Tibial artery (tissue), 4 donors: ENCODE measurements at regions not wholly inside any gene's neighbourhood (a gene's known extent, or its start where the extent isn't known, plus 50 kb on each side); places are given as distances from the start of the nearest gene placed in this dataset.

Source experiments
- DNase-seq, 2 donors: peaks; one replicate each; pipeline ENCODE4 v3.0.0-alpha.2; 2019
- H3K27ac ChIP-seq, 2 donors: fragments of 200-600 bp; sonication (generic) in 1 of 2; 1 replicate in 1 of 2; 2 replicates in 1 of 2; pipeline ENCODE4 v1.5.1; 2018 to 2019; ENCODE audit warnings: mild to moderate bottlenecking in 1 of 2
- H3K27me3 ChIP-seq, 2 donors: fragments of 200-600 bp; sonication (generic) in 1 of 2; one replicate each; pipeline versions ENCODE4 v1.5.1 to v1.6.0; 2016 to 2019
- H3K36me3 ChIP-seq, 3 donors: fragments of 200-600 bp; sonication (generic) in 2 of 3; one replicate each; pipeline ENCODE4 v1.5.1; 2016 to 2019; ENCODE audit warnings: mild to moderate bottlenecking in 2 of 3
- H3K4me1 ChIP-seq, 4 donors: fragments of 200-600 bp; sonication (generic) in 2 of 4; 1 replicate in 3 of 4; 2 replicates in 1 of 4; pipeline ENCODE4 v1.5.1; 2016 to 2019
- H3K4me3 ChIP-seq, 2 donors: fragments of 200-600 bp; sonication (generic) in 1 of 2; 1 replicate in 1 of 2; 2 replicates in 1 of 2; pipeline ENCODE4 v1.5.1; 2018 to 2019; ENCODE audit warnings: mild to moderate bottlenecking in 2 of 2
- H3K9me3 ChIP-seq, 3 donors: fragments of 200-600 bp; sonication (generic) in 1 of 3; one replicate each; pipeline ENCODE4 v1.5.1; 2016 to 2019
- CTCF ChIP-seq, 2 experiments: fragments of 200-600 bp in 1 of 2; fragments of 450-650 bp in 1 of 2; IDR thresholded peaks; one replicate each; pipeline ENCODE4 v1.5.1; 2017 to 2019; ENCODE audit warnings: antibody characterized with exemption in 2 of 2, mild to moderate bottlenecking in 1 of 2, moderate library complexity in 1 of 2
- intact Hi-C: fragments of 100-400 bp; cut with DNase I; formaldehyde crosslinking; loops from one replicate; pipeline ENCODE4 v1.15.0; 2023; ENCODE audit warnings: low total_unique reads

- intact Hi-C loops: no loop called here
- Histone ChIP-seq H3K36me3 (no peaks in the 10 kb centered on the region), H3K4me1 (no peaks in the 10 kb centered on the region), H3K27me3 (no peaks in the 10 kb centered on the region), H3K27ac (no peak overlapping the region), H3K9me3 (no peaks in the 10 kb centered on the region), H3K4me3 (no peak overlapping the region)
- DNase-seq: no peak
- no peak for TF ChIP-seq CTCF (IDR thresholded peaks at IDR 0.05)
Measured at GRCh38 chr9:107064378-107064777, 201.4 kb downstream of the ZNF462 start.

DNA sequence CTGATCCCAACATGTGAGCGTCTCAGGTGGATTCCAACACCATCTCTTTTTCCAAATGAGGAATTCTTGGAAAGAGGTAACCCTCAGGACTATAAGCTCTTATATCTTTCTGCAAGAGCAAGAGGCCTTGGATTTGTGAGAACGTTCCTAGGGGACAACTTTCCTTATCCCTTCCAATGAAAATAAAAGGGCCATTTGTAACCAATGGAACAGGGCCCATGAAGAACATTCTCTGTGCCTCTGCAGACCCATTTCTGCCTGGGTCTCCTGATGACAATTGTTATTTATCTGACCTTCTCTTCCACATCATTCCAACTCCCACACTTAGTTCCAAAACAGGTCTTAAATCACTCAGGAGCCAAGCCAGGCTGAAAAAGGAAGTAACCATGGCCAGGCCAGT lies 202.6 kb downstream of the ZNF462 start:
- Histone ChIP-seq H3K27ac (no peak overlapping the region), H3K4me3 (no peak overlapping the region), H3K9me3 (no peaks in the 10 kb centered on the region), H3K36me3 (no peaks in the 10 kb centered on the region), H3K27me3 (no peaks in the 10 kb centered on the region), H3K4me1 (no peaks in the 10 kb centered on the region)
- DNase-seq: no peak
- no peak for TF ChIP-seq CTCF (IDR thresholded peaks at IDR 0.05)
- intact Hi-C loops: no loop called here

DNA sequence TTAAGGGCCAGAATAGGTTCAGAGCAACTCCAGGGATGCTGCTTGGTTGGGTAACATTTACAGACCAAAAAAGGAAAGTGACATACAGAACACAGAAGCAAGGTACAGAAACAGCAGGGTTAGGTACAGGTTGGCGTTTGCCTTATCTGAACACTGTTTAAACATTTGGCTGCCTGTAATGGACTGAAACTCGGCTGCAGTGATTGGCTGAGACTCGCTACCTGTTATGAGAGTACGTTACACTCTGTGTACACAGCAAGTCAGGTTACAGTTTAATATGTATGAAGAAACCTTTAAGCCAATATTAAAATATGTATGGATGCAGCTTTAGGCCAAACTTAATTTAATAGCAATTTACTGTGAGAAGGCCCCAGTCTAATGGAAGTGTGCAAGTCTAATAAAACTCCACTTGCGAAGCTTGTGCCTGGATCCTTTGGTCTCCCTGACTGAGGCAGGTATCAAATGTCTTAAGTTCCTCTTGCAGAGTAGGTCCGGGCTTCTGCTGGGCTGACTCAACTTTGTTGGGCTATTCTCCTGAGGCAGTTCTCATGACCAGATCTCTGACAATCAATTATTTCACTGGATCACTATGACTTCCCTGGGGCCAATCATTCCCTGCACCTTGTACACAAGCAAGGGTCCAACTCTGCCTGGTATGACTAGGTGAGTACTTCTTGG lies 204.9 kb downstream of the ZNF462 start:
- Histone ChIP-seq H3K4me3 (no peak overlapping the region), H3K27ac (no peak overlapping the region), H3K9me3 (no peaks in the 10 kb centered on the region), H3K27me3 (no peaks in the 10 kb centered on the region), H3K4me1 (no peaks in the 10 kb centered on the region), H3K36me3 (no peaks in the 10 kb centered on the region)
- DNase-seq: no peak
- TF ChIP-seq CTCF (IDR thresholded peaks at IDR 0.05): no peak
- intact Hi-C loops: no loop called here

DNA sequence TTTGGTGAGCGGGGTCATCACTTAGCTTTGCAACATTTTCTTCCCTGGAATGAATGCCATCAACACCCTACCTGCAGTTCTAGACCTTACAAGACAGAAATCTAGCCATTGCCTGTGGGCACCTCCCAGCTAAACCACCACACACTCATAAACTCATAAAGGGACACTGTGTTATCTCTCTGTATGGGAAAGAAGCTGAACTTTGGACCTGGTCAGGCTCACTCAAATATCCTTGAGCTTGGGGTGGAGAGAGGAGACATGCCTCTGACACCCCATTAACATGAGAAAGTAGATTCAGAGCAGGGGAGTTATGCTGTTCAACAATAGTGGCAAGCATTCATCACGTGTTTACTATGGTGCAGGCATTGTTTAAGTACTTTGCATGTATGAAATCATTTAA lies 205.6 kb downstream of the ZNF462 start:
- H3K4me3 ChIP-seq: no peak overlapping the region
- H3K27me3 ChIP-seq: no peaks in the 10 kb centered on the region
- no peaks in the 10 kb centered on the region for H3K36me3 ChIP-seq
- TF ChIP-seq CTCF (IDR thresholded peaks at IDR 0.05): no peak
- no peak for DNase-seq
- intact Hi-C loops: no loop called here
- H3K27ac ChIP-seq: no peak overlapping the region
- no peaks in the 10 kb centered on the region for H3K9me3 ChIP-seq
- no peaks in the 10 kb centered on the region for H3K4me1 ChIP-seq

GRCh38 chr9:107070586-107070985 lies 207.6 kb downstream of the ZNF462 start:
- Histone ChIP-seq H3K4me3 (no peak overlapping the region), H3K36me3 (no peaks in the 10 kb centered on the region), H3K27ac (no peak overlapping the region), H3K27me3 (no peaks in the 10 kb centered on the region), H3K4me1 (no peaks in the 10 kb centered on the region), H3K9me3 (no peaks in the 10 kb centered on the region)
- intact Hi-C loops: no loop called here
- no peak for DNase-seq
- TF ChIP-seq CTCF (IDR thresholded peaks at IDR 0.05): no peak

DNA sequence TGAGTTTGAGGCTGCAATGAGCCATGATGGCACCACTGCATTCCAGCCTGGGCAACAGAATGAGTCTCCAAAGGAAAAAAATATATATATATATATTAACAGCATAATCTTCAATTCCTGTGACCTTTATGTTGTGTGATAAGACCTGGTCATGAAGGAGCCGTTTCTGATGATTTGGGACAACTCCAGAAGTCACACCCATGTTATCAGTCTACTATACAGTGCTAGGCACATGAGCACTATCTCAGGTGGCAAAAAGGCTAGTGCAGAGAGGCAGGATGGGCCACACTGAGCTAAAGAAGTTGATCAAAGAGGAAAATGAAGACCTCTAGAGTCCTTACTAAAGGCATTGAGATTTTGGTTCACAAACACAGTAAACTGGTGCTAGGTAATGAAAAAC lies 205.0 kb upstream of the RAD23B start:
- no peaks in the 10 kb centered on the region for H3K36me3 ChIP-seq
- H3K4me1 ChIP-seq: no peaks in the 10 kb centered on the region
- no peak overlapping the region for H3K27ac ChIP-seq
- DNase-seq: no peak
- intact Hi-C loops: no loop called here
- H3K4me3 ChIP-seq: no peak overlapping the region
- H3K27me3 ChIP-seq: no peaks in the 10 kb centered on the region
- H3K9me3 ChIP-seq: no peaks in the 10 kb centered on the region
- no peak for TF ChIP-seq CTCF (IDR thresholded peaks at IDR 0.05)
